Amniotic epithelial cell (primary cell): ENCODE measurements at regions not wholly inside any gene's neighbourhood (a gene's known extent, or its start where the extent isn't known, plus 50 kb on each side); places are given as distances from the start of the nearest gene placed in this dataset.

Source experiments
- DNase-seq: peaks from one replicate; pipeline ENCODE4 v3.0.0-alpha.2; 2010; ENCODE audit warnings: low read depth

GRCh38 chr10:107924458-107924857 lies 760.0 kb upstream of the SORCS1 start:
- DNase-seq, result no peak

GRCh38 chr10:107919626-107920235 lies 755.2 kb upstream of the SORCS1 start:
- DNase-seq, result no peak

- no peak for DNase-seq
Measured at GRCh38 chr10:107918171-107918570, 753.7 kb upstream of the SORCS1 start.

- peak; percentile 39 for DNase-seq
Measured at GRCh38 chr10:107915215-107915610, 750.7 kb upstream of the SORCS1 start.

DNA sequence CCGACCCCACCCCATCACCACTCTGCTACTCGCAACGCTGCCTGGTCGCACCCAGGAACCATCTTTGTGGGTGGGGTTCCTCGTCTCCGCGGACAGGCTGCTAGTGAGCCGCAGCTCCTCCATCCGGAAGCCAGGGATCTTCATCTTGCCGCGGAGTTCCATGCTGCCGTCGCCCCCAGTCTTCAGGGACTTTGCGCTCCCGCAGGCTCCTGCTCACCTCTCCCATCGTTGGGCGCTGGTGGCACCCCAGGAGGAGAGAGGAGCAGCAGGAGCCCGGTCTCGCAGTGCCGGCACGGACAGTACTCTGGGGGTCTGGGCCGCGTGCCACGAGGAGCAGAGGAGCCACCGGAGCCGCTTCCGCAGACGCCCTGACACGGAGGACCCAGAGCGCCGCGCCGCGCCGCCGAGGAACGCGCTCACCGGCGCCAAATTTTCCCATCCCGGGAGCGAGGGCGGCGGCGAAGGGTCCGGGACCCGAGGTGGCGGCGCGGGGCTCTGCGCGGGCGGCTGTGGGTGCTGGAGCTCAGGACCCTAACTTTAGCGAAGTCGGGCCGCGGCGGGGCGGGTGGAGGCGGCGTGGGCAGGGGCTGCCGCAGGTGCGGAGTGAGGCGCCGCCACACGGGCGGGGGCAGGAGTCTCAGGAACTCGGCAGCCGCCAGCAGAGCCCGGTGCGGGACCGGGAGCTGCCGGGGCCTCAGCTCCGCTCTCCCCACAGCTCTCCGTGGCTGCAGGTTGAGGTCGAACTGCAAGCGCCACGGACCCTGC lies 750.1 kb upstream of the SORCS1 start:
- no peak for DNase-seq

- DNase-seq, result no peak
Measured at GRCh38 chr10:107913317-107914294, 749.1 kb upstream of the SORCS1 start.

- no peak for DNase-seq
Measured at GRCh38 chr10:107901076-107901475, 736.6 kb upstream of the SORCS1 start.

DNA sequence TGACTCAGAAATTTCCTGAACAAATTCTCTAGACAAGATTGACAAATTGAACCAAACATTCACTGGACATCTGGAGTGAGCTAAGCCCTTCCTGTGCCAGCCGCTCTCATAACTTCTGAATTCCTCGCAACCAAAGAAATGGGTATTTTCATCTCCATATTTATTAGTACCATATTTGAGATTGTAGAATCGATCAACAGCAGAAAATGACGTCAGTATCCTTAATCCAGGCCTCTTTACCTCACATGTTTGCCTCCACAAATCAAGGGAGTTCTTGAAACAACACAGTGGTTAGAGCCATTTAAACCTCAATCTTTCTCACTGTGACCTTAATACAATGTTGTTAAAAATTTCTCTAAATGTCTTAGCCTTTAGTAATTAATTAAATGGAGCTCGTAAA lies 735.6 kb upstream of the SORCS1 start:
- DNase-seq, result no peak

- DNase-seq, result no peak
Measured at GRCh38 chr10:107899502-107900062, 735.1 kb upstream of the SORCS1 start.

- DNase-seq, result no peak
Measured at GRCh38 chr10:107899075-107899474, 734.6 kb upstream of the SORCS1 start.

DNA sequence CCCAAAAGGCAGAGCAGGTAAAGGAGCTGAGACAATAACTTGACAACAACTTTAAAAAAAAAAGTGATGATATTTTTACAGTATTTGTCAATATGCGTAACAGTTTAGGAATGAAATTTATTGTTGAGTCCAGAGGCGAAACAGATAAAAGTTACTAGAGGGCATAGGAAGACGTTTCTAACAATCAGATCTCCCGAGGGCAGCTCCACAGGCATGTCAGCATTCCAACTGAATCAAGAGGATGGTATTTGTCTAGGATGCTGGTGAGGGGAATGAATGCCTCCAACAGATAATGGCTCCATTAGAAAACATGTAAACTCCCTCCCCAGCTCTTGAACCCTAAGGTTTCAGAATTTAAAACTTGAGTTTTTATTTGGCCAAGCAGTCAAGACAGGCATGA lies 733.9 kb upstream of the SORCS1 start:
- DNase-seq, result no peak

DNA sequence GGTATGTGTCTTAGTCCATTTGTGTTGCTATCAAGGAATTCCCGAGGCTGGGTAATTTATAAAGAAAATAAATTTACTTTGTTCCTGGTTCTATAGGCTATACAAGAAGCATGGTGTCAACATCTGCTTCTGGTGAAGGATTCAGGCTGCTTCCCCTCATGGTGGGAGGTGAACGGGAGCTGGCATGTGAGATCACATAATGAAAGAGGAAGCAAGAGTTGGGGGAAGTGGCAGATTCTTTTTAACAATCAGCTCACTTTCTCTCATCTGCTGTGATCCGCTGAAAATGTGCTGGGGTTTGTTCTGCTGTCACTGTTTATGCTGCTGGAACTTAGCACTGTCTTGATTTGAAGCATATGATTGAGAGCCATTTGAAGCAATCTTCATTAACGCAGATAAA lies 730.0 kb upstream of the SORCS1 start:
- no peak for DNase-seq

DNA sequence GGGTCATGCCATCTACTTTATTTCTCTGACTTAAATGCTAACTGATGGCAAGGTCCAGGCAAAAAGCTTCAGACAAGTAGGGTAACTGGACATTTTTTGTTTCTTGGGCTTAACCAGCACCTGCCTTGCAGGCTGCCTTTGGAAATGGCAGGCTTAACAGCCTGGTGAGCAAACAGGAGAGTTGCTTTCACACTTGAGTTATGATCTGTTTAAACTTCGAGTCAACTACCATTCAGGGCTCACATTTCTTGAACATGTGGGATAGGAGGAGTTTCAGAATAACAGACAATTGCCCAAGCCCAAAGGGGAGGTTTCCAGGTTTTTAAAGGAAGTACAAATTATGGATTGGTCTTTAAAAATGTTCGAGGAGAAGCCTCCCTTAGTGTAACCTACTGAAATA lies 724.6 kb upstream of the SORCS1 start:
- no peak for DNase-seq

GRCh38 chr10:107880185-107880584 lies 715.7 kb upstream of the SORCS1 start:
- DNase-seq, result no peak

DNA sequence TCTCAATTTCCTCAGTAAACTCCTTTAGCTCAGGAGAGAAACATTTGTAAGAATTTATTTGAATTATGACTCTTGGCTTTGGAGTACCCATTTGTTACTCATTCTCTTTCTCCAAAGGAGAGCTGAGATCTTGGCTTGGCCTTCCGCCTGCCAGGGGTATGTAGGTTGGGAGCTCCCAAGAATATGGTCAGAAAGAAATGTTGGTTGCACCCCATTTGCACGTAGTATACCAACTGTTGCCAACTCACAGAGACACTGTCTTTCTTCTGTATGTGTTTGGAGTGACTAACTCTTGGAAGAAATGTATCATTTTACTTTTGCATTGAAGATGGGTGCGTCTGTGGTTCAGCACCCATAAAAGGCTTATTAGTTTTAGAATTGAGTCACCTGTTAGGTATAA lies 708.5 kb upstream of the SORCS1 start:
- no peak for DNase-seq

DNA sequence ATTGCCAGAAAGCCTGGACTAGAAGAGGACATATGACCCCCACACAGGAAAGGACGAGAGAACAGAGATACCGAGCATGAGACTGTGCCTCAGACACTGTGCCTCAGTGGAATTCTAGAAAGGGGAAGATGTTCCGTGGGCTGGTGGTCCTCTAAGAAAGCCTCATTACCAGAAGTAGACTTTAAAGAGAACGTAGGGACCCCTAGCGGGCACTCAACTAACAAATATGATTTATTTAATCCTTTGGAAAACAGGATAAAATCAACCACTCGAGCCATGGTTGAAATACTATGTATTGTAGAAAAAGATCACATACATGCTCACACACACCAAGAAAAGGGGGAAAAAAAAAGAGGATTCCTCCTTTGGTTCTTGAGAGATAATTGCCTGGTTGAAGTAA lies 701.2 kb upstream of the SORCS1 start:
- no peak for DNase-seq

DNA sequence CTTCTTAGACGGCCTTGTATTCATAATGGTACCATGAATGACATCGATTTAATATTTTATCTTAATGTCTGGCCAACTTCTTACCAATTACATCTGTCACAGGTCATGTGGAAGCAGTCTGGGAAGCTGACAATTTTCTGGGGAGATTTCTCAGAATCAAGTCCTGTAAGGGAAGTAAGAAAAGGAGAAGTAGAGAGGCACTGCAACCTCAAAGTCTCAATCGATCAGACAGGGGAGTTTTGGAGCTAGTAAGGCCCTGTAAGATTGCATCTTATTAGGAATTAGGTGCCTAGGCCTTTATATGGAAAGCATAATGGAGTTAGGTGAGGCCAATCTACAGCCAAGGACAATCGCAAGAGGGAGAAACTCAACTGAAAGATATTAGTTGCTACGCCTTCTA lies 694.6 kb upstream of the SORCS1 start:
- DNase-seq, result no peak

DNA sequence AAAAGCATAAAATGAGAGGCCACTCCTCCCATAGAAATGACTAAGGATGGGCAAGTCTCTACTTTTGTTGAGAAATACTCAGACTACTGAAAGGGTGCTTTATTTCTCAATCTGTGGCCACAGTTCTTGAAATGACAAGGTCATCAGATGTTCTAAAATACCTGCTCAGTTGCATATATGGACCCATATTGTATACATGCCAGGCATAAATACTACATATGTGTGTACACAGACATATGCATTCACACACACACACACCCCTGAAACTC lies 691.5 kb upstream of the SORCS1 start:
- no peak for DNase-seq

GRCh38 chr10:107855301-107856046 lies 691.0 kb upstream of the SORCS1 start:
- no peak for DNase-seq

GRCh38 chr10:107848726-107849360 lies 684.3 kb upstream of the SORCS1 start:
- no peak for DNase-seq

DNA sequence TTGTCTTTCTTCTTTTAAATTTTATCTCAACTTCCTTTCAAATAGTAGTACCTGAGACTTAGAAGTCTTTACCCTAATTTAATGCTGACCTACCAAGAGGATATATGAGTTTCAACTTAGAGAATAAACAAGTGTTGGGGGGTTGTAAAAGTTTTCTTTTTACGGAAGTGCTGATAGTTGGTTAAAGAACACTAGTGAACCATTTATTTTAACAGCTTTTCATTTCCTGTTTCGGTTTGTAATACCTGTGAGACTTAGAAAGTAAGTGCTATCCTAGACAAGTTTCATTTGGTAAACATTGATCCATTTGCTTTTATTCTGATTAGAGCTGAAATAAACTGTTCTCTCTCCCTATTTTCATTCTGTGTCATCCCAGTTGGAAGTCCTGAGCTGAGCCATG lies 683.1 kb upstream of the SORCS1 start:
- DNase-seq, result no peak

GRCh38 chr10:107834706-107835105 lies 670.2 kb upstream of the SORCS1 start:
- DNase-seq, result no peak
